ENCODE measurements at regions not wholly inside any gene's neighbourhood (a gene's known extent, or its start where the extent isn't known, plus 50 kb on each side); places are given as distances from the start of the nearest gene placed in this dataset.

DNA sequence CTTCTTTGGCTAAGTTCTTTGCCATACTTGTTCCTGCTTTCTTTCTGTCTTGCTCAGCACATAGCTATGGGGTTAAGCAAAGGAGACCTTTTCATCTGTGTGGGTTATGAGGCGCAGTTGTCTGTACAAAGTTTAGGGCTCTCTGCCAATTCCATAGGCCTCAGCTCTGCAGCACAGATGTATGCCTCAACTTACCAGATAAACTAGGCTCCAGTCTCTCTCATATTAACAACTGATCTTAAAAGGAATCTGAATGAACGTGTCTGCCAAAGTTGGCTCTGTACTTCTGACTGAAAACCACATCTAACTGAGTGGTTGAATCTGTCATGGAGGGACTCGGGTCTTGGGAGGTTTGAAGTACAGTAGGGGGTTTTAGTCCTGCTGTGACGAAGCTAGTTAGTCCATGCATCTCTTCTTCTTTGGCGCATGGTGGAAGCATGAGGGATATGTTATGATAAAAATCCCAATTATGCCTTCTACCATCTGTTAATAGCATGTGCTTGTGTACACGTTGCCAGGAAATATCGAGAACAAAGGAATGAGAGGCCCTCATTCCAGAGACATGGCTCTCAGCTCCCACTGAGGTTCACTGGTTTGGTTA, 114.6 kb upstream of the TSC22D2 start:
- no peak for TF ChIP-seq TAF1 (IDR thresholded peaks at IDR 0.05; ENCODE audit: borderline replicate concordance, insufficient read depth, low read length)
- TF ChIP-seq SIN3A (IDR thresholded peaks at IDR 0.05; ENCODE audit: borderline replicate concordance, insufficient read depth, low read length): no peak
- TF ChIP-seq, protein P1, sequence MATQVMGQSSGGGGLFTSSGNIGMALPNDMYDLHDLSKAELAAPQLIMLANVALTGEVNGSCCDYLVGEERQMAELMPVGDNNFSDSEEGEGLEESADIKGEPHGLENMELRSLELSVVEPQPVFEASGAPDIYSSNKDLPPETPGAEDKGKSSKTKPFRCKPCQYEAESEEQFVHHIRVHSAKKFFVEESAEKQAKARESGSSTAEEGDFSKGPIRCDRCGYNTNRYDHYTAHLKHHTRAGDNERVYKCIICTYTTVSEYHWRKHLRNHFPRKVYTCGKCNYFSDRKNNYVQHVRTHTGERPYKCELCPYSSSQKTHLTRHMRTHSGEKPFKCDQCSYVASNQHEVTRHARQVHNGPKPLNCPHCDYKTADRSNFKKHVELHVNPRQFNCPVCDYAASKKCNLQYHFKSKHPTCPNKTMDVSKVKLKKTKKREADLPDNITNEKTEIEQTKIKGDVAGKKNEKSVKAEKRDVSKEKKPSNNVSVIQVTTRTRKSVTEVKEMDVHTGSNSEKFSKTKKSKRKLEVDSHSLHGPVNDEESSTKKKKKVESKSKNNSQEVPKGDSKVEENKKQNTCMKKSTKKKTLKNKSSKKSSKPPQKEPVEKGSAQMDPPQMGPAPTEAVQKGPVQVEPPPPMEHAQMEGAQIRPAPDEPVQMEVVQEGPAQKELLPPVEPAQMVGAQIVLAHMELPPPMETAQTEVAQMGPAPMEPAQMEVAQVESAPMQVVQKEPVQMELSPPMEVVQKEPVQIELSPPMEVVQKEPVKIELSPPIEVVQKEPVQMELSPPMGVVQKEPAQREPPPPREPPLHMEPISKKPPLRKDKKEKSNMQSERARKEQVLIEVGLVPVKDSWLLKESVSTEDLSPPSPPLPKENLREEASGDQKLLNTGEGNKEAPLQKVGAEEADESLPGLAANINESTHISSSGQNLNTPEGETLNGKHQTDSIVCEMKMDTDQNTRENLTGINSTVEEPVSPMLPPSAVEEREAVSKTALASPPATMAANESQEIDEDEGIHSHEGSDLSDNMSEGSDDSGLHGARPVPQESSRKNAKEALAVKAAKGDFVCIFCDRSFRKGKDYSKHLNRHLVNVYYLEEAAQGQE (IDR thresholded peaks at IDR 0.05; ENCODE audit: insufficient read depth in 1 of 2, low read depth in 2 of 2, low read length in 2 of 2): no peak
- no peak for TF ChIP-seq POLR2AphosphoS5 (IDR thresholded peaks at IDR 0.05; ENCODE audit: low read depth, low read length)
- TF ChIP-seq FOXP2 (optimal IDR thresholded peaks at IDR 0.05; ENCODE audit: borderline replicate concordance, extremely low read depth, extremely low read length, insufficient read depth): no peak

Measured in PFSK-1 (cell line).